GM12892 (cell line): ENCODE measurements at regions not wholly inside any gene's neighbourhood (a gene's known extent, or its start where the extent isn't known, plus 50 kb on each side); places are given as distances from the start of the nearest gene placed in this dataset.

Experiments
- POLR2A ChIP-seq: IDR thresholded peaks from 2 replicates; pipeline ENCODE4 v1.6.1; 2011; ENCODE audit warnings: low read depth, low read length, control low read depth
- POLR2AphosphoS5 ChIP-seq: IDR thresholded peaks from 2 replicates; pipeline ENCODE4 v1.6.1; 2011; ENCODE audit warnings: low read depth, low read length, control low read depth

DNA sequence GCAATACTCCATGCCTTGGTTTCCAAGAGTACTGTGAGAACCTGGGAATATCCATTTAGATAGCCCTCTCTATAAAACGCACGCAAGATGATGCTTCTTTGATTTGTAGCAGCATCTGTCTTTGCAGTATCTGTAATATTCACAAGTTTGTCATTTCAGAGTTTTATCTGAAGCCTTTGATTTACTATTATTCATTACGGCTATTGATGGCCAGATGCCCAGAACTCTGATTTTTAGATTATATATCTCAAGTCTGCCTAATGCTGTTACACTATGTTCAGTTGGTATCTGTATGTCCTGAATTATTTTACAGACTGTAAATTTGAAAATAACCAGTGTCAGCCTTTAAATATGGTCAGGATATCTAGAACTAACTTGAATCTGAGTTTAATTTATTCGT lies 233.3 kb downstream of the FAM170A start:
- TF ChIP-seq POLR2AphosphoS5 (no peak), POLR2A (no peak)
